OCI-LY7 (cell line): ENCODE measurements at regions not wholly inside any gene's neighbourhood (a gene's known extent, or its start where the extent isn't known, plus 50 kb on each side); places are given as distances from the start of the nearest gene placed in this dataset.
A peak's percentile ranks its signal among the peaks of the same experiment; 100 is the strongest.

Experiments
- BruUV-seq: library from RNA; stranded (reverse); fragments of 400-500 nt; replicated peaks from 2 replicates; lab custom pipeline; 2021; lab: Mats Ljungman, UMichigan
- CTCF ChIA-PET: fragments of 300-600 bp; sonication (Branson Sonifier 250); formaldehyde crosslinking; loops from one replicate; lab custom pipeline; 2022; ENCODE audit warnings: antibody characterized with exemption; ENCODE audit not compliant: unreplicated experiment; lab: Charles Lee
- POLR2A ChIA-PET: fragments of 300-600 bp; sonication (Branson Sonifier 250); formaldehyde crosslinking; loops from one replicate; lab custom pipeline; 2022; ENCODE audit warnings: antibody characterized with exemption; lab: Charles Lee
- DNase-seq: peaks from one replicate; pipeline ENCODE4 v3.0.0-alpha.2; 2015; ENCODE audit warnings: low spot score
- H2AFZ ChIP-seq: fragments of 200-600 bp; sonication (generic), shearing (Covaris generic); 2 replicates; pipeline ENCODE4 v1.6.1; 2014; ENCODE audit warnings: mild to moderate bottlenecking, antibody characterized with exemption, low read length, moderate library complexity
- H3K27ac ChIP-seq: fragments of 200-600 bp; sonication (generic); 2 replicates; pipeline ENCODE4 v1.5.1; 2014; ENCODE audit warnings: mixed run types, low read depth, mild to moderate bottlenecking, moderate library complexity, low read length, inconsistent platforms; ENCODE audit not compliant: poor library complexity, severe bottlenecking
- H3K36me3 ChIP-seq: fragments of 200-600 bp; sonication (generic); 2 replicates; pipeline ENCODE4 v1.6.1; 2014; ENCODE audit warnings: mild to moderate bottlenecking, antibody characterized with exemption, low read length, moderate library complexity, mixed read lengths; ENCODE audit not compliant: insufficient read depth
- H3K4me1 ChIP-seq: fragments of 200-600 bp; sonication (generic); 2 replicates; pipeline ENCODE4 v1.5.1; 2014; ENCODE audit warnings: mild to moderate bottlenecking, low read length; ENCODE audit not compliant: insufficient read depth, poor library complexity, severe bottlenecking
- H3K4me2 ChIP-seq: fragments of 200-600 bp; sonication (generic); 2 replicates; pipeline ENCODE4 v1.6.1; 2014; ENCODE audit warnings: mild to moderate bottlenecking, low read length
- H3K4me3 ChIP-seq: fragments of 200-600 bp; sonication (generic); 2 replicates; pipeline ENCODE4 v1.5.1; 2014; ENCODE audit warnings: mild to moderate bottlenecking, low read depth, low read length; ENCODE audit not compliant: poor library complexity, severe bottlenecking
- H3K79me2 ChIP-seq: fragments of 200-600 bp; sonication (generic); 2 replicates; pipeline ENCODE4 v1.6.1; 2016; ENCODE audit warnings: low read depth, mild to moderate bottlenecking, low read length, moderate library complexity, mixed read lengths; ENCODE audit not compliant: insufficient read depth
- H3K9me2 ChIP-seq: fragments of 200-600 bp; sonication (generic); 2 replicates; pipeline ENCODE4 v1.6.1; 2016; ENCODE audit warnings: mild to moderate bottlenecking, low read length, mixed read lengths; ENCODE audit not compliant: insufficient read depth
- H3K9me3 ChIP-seq: fragments of 200-600 bp; sonication (generic); 2 replicates; pipeline ENCODE4 v1.6.1; 2014; ENCODE audit warnings: mild to moderate bottlenecking, mixed run types, low read length, mixed read lengths
- H4K20me1 ChIP-seq: fragments of 200-600 bp; sonication (generic); 2 replicates; pipeline ENCODE4 v1.6.1; 2014; ENCODE audit warnings: mild to moderate bottlenecking, antibody characterized with exemption, low read length, moderate library complexity, mixed read lengths; ENCODE audit not compliant: insufficient read depth
- CTCF ChIP-seq: fragments of 200-600 bp; sonication (generic); conservative IDR thresholded peaks from 2 replicates; pipeline ENCODE4 v1.5.1; 2014; ENCODE audit warnings: mild to moderate bottlenecking, antibody characterized with exemption, low read length, moderate library complexity, mixed read lengths
- EZH2phosphoT487 ChIP-seq: fragments of 200-600 bp; sonication (generic); IDR thresholded peaks from 2 replicates; pipeline ENCODE4 v1.6.1; 2018; ENCODE audit warnings: low read depth, borderline replicate concordance, mild to moderate bottlenecking, mixed run types, antibody characterized with exemption, low read length, moderate library complexity, mixed read lengths
- intact Hi-C: fragments of 100-400 bp; cut with micrococcal nuclease; formaldehyde crosslinking; loops from one replicate; pipeline ENCODE4 v1.10.0; 2022; ENCODE audit not compliant: unreplicated experiment

- TF ChIP-seq CTCF = no peak
- TF ChIP-seq EZH2phosphoT487 = no peak
- Histone ChIP-seq H3K4me3 (no peak overlapping the region), H3K36me3 (no peaks in the 10 kb centered on the region), H3K9me3 (no peaks in the 10 kb centered on the region), H2AFZ (no peak overlapping the region), H4K20me1 (no peaks in the 10 kb centered on the region), H3K4me2 (no peak overlapping the region), H3K9me2 (no peaks in the 10 kb centered on the region), H3K79me2 (no peaks in the 10 kb centered on the region), H3K27ac (no peak overlapping the region), H3K4me1 (no peaks in the 10 kb centered on the region)
- POLR2A ChIA-PET = no interaction called here
- DNase-seq = no peak
- BruUV-seq = no TSS peak
- CTCF ChIA-PET = no interaction called here
- intact Hi-C loops = no loop called here
Measured at GRCh38 chr11:15625691-15626090, 511.0 kb downstream of the INSC start.

DNA sequence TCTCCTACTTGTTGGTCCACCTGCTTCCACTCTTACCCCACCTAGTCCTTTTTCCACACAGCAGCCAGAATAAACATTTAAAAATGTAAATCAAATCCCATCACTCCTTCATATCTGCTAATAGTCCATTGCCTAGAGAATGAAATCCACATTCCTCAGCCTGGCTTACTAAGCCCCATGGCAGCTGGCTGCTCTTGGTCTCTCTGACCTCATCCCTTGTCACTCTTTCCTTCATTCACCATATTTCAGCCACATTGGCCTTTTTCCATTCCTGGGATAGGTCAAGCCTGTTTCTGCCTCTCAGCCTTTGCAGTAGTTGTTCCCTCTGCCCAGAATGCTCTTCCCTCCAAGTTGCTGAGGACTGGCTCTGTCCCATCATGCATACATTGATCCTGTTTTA is 512.8 kb downstream of the INSC start:
- TF ChIP-seq EZH2phosphoT487 (no peak), CTCF (no peak)
- no TSS peak for BruUV-seq
- H3K9me2 ChIP-seq = no peaks in the 10 kb centered on the region
- ChIA-PET CTCF (no interaction called here), POLR2A (no interaction called here)
- no peaks in the 10 kb centered on the region for H3K9me3 ChIP-seq
- H3K4me2 ChIP-seq = no peak overlapping the region
- H2AFZ ChIP-seq = no peak overlapping the region
- intact Hi-C loops = no loop called here
- no peaks in the 10 kb centered on the region for H3K79me2 ChIP-seq
- DNase-seq = no peak
- no peak overlapping the region for H3K4me3 ChIP-seq
- no peaks in the 10 kb centered on the region for H3K36me3 ChIP-seq
- H4K20me1 ChIP-seq = no peaks in the 10 kb centered on the region
- H3K27ac ChIP-seq = no peak overlapping the region
- no peaks in the 10 kb centered on the region for H3K4me1 ChIP-seq

GRCh38 chr11:15629690-15630321 is 515.1 kb downstream of the INSC start:
- TF ChIP-seq CTCF = peak; percentile 59
- TF ChIP-seq EZH2phosphoT487 = no peak
- Histone ChIP-seq H3K4me1 (no peaks in the 10 kb centered on the region), H3K27ac (no peak overlapping the region), H3K4me2 (no peak overlapping the region), H3K9me2 (no peaks in the 10 kb centered on the region), H2AFZ (no peak overlapping the region), H3K79me2 (no peaks in the 10 kb centered on the region), H3K36me3 (no peaks in the 10 kb centered on the region), H4K20me1 (no peaks in the 10 kb centered on the region), H3K9me3 (no peaks in the 10 kb centered on the region), H3K4me3 (no peak overlapping the region)
- BruUV-seq = no TSS peak
- peak; percentile 11 for DNase-seq
- ChIA-PET POLR2A (interaction anchor here (0.6 to 1.4 kb wide), 2 partner anchors 18 to 915 kb away, joined by 3 to 4 read pairs; no protein-coding TSS in a partner anchor), CTCF (interaction anchor here (0.6 kb wide), 1 partner anchor 26 kb away, joined by 3 read pairs; no protein-coding TSS in a partner anchor)
- intact Hi-C loops = no loop called here
